ENCODE measurements at regions not wholly inside any gene's neighbourhood (a gene's known extent, or its start where the extent isn't known, plus 50 kb on each side); places are given as distances from the start of the nearest gene placed in this dataset.
"Not testable (repeated sequence)": the region's sequence is repeated elsewhere in the genome, so short reads cannot be mapped to it uniquely, and the experiment has no call there.

DNA sequence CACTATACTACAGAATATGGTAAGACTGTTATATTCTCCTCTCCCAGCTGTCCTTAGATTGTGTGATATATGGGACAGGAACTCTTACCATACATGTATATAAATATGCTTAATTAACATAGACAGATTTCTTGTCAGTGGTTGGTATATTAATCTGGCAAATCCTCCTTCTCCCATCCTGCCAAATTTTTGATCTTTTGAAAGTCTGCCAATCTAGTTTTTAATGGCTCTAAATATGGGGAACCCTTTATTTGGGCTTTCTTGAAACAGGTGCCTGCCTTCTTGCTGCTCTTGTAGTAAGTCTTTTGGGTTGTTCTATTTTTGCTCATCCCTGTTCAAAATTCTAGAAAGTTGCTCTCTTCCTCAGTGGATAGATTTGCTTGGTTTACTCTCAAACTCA lies 63.5 kb downstream of the SPATA31D1 start:
- H3K4me1 ChIP-seq (ENCODE audit: low read depth): no peaks in the 10 kb centered on the region
- H3K9me3 ChIP-seq: no peaks in the 10 kb centered on the region

GRCh38 chr9:82054264-82055015 lies 65.9 kb downstream of the SPATA31D1 start:
- no peak overlapping the region for H3K4me3 ChIP-seq
- DNase-seq: no peak
- TF ChIP-seq, protein P1, sequence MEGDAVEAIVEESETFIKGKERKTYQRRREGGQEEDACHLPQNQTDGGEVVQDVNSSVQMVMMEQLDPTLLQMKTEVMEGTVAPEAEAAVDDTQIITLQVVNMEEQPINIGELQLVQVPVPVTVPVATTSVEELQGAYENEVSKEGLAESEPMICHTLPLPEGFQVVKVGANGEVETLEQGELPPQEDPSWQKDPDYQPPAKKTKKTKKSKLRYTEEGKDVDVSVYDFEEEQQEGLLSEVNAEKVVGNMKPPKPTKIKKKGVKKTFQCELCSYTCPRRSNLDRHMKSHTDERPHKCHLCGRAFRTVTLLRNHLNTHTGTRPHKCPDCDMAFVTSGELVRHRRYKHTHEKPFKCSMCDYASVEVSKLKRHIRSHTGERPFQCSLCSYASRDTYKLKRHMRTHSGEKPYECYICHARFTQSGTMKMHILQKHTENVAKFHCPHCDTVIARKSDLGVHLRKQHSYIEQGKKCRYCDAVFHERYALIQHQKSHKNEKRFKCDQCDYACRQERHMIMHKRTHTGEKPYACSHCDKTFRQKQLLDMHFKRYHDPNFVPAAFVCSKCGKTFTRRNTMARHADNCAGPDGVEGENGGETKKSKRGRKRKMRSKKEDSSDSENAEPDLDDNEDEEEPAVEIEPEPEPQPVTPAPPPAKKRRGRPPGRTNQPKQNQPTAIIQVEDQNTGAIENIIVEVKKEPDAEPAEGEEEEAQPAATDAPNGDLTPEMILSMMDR (IDR thresholded peaks at IDR 0.05): no peak
- no peaks in the 10 kb centered on the region for H3K36me3 ChIP-seq (ENCODE audit: low read depth)
- no peaks in the 10 kb centered on the region for H3K4me1 ChIP-seq (ENCODE audit: low read depth)
- no peak for ATAC-seq
- intact Hi-C loops (cut with DNase I, micrococcal nuclease): no loop called here
- no peaks in the 10 kb centered on the region for H3K9me3 ChIP-seq

More for the DNA sequence above, 63.5 kb downstream of the SPATA31D1 start:
- DNase-seq (no peak), ATAC-seq (no peak)
- TF ChIP-seq, protein P1 (IDR thresholded peaks at IDR 0.05): no peak
- Histone ChIP-seq H3K4me3 (no peak overlapping the region), H3K36me3 (ENCODE audit: low read depth) (no peaks in the 10 kb centered on the region)
- intact Hi-C loops (cut with DNase I, micrococcal nuclease): no loop called here

GRCh38 chr9:82057805-82058204 lies 69.2 kb downstream of the SPATA31D1 start:
- ATAC-seq: no peak
- TF ChIP-seq, protein P1 (IDR thresholded peaks at IDR 0.05): no peak
- H3K4me1 ChIP-seq (ENCODE audit: low read depth): no peaks in the 10 kb centered on the region
- intact Hi-C loops (cut with DNase I, micrococcal nuclease): no loop called here
- DNase-seq: no peak
- no peaks in the 10 kb centered on the region for H3K36me3 ChIP-seq (ENCODE audit: low read depth)
- H3K9me3 ChIP-seq: no peaks in the 10 kb centered on the region
- no peak overlapping the region for H3K4me3 ChIP-seq

DNA sequence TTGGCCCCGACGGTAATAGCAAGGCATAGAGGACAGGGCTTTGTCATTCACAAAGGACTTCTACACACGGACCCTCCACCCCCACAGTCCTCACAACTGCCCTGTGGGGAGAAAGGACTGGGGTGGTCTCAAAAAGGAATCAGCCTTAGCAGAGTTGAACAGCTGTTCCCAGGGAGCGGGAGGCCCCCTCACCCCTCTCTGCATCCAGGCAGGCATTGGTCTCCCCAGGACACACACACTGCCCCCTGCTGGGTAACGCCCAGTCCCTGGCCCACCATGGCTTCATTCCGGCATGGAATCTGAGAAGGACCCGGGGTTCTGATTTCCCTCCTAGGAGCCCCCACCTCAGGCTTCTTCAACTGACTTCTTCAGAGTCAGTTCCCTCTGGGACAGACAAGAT lies 73.2 kb downstream of the SPATA31D1 start:
- H3K4me1 ChIP-seq (ENCODE audit: low read depth); H3K36me3 ChIP-seq (ENCODE audit: low read depth); DNase-seq; H3K4me3 ChIP-seq; H3K9me3 ChIP-seq; ATAC-seq; intact Hi-C loops (cut with DNase I, micrococcal nuclease): not testable (repeated sequence)

DNA sequence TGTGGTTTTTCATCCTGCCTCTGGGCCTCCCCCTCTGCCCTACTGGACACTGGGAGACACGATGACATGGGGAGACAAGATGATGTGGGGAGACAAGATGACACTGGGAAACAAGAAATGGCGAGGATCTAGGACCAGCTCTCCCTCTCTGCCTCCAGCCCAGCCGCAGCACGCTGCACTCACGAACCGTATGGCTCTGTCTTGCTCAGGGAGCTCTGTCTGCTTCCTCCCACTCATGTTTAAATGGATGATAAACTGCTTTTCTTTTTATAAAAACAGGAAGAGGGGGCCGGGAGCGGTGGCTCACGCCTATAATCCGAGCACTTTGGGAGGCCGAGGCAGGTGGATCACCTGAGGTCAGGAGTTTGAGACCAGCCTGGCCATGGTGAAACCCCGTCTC lies 73.7 kb downstream of the SPATA31D1 start:
- ATAC-seq (no peak), DNase-seq (no peak)
- intact Hi-C loops (cut with DNase I, micrococcal nuclease): no loop called here
- Histone ChIP-seq H3K36me3 (ENCODE audit: low read depth) (no peaks in the 10 kb centered on the region), H3K4me1 (ENCODE audit: low read depth) (no peaks in the 10 kb centered on the region), H3K9me3 (no peaks in the 10 kb centered on the region), H3K4me3 (no peak overlapping the region)
- TF ChIP-seq, protein P1 (IDR thresholded peaks at IDR 0.05): no peak

DNA sequence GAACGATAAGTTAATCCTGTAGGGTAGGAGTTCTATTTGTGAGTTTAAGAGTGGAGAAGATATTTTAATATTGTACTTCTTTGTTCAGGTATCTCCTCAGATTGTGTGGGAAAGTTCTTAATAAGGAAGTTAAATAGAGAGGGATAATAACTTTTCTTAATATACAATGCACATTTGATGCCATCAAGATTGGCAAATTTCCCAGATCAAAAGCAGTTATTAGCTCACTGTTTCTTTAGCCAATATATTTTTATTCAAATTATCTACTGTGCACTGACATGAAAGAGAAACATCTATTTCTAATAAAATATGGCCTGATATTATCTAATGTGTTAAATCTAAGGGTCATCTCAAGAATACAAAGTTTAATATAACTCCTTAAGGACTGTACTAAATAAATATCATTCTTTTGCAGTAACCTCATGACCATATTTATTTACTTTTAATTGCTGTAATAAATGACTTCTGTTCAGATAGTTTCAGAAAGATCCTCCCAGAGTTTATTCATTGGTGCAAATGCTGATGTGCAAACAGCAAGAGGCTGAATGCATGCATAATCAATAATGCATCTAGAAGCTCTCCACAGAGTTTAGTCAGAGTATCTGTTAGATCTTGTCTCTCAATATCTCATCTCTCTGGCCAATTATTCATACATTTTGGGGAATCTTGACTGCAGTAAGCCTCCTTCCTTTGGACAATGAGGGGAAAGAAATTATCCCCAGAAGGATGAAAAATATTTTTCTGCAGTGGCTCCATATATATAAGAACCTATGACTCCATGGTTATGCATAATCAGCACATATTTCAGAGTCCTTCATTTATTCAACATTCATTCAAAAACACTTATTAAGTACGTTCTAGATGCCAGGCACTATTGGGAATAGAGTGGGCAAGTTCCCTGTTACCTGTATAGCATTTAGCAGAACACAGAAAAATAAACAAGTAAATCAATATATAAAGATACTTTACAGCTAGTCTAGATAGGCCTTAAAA lies 85.3 kb downstream of the SPATA31D1 start:
- ATAC-seq: no peak
- no peaks in the 10 kb centered on the region for H3K36me3 ChIP-seq (ENCODE audit: low read depth)
- TF ChIP-seq, protein P1 (IDR thresholded peaks at IDR 0.05): no peak

More for the DNA sequence above, 85.3 kb downstream of the SPATA31D1 start:
- Histone ChIP-seq H3K9me3 (no peaks in the 10 kb centered on the region), H3K4me1 (ENCODE audit: low read depth) (no peaks in the 10 kb centered on the region), H3K4me3 (no peak overlapping the region)
- intact Hi-C loops (cut with DNase I, micrococcal nuclease): no loop called here
- no peak for DNase-seq
